Motor neuron (in vitro differentiated cells): ENCODE measurements at regions not wholly inside any gene's neighbourhood (a gene's known extent, or its start where the extent isn't known, plus 50 kb on each side); places are given as distances from the start of the nearest gene placed in this dataset.
A peak's percentile ranks its signal among the peaks of the same experiment; 100 is the strongest.

ENCODE experiments used
- ATAC-seq, 8 experiments: fragments of 200-7000 bp; cut with Tn5 transposase; replicated peaks in 6 of 8; 2 replicates each; pipeline ENCODE4 v1.8.0; 2021; ENCODE audit warnings: mild to moderate bottlenecking in 8 of 8, moderate library complexity in 8 of 8
- H3K27ac ChIP-seq, 2 donors: fragments of 250-450 bp; sonication (Bioruptor Pico); 2 replicates each; pipeline ENCODE4 v1.9.0; 2021; ENCODE audit warnings: antibody characterized with exemption in 2 of 2, mild to moderate bottlenecking in 2 of 2, moderate library complexity in 1 of 2
- H3K4me1 ChIP-seq, 2 donors: fragments of 250-450 bp; sonication (Bioruptor Pico); replicated peaks in 1 of 2; 2 replicates each; pipeline ENCODE4 v1.6.1; 2021; ENCODE audit warnings: antibody characterized with exemption in 2 of 2, mild to moderate bottlenecking in 2 of 2, moderate library complexity in 1 of 2
- H3K4me3 ChIP-seq, 5 donors: fragments of 250-450 bp; sonication (Bioruptor Pico); 2 replicates each; pipeline ENCODE4 v1.9.0; 2021; ENCODE audit warnings: antibody characterized with exemption in 5 of 5, mild to moderate bottlenecking in 5 of 5, moderate library complexity in 4 of 5
- WGBS, 10 experiments: fragments of 450-650 bp; shearing (Covaris generic); methylation state at CpG; one replicate each; pipeline ENCODE4 v1.0.0; 2022; 5-methylcytosine and 5-hydroxymethylcytosine counted together
- in situ Hi-C, 9 experiments: fragments of 400-800 bp; cut with MboI; loops; one replicate each; pipeline ENCODE4 v1.15.0; 2021; ENCODE audit warnings: low sequenced_read_pairs in 9 of 9, low pct_unique_long_range_greater_than_20kb in 2 of 9; ENCODE audit not compliant: unreplicated experiment in 9 of 9

DNA sequence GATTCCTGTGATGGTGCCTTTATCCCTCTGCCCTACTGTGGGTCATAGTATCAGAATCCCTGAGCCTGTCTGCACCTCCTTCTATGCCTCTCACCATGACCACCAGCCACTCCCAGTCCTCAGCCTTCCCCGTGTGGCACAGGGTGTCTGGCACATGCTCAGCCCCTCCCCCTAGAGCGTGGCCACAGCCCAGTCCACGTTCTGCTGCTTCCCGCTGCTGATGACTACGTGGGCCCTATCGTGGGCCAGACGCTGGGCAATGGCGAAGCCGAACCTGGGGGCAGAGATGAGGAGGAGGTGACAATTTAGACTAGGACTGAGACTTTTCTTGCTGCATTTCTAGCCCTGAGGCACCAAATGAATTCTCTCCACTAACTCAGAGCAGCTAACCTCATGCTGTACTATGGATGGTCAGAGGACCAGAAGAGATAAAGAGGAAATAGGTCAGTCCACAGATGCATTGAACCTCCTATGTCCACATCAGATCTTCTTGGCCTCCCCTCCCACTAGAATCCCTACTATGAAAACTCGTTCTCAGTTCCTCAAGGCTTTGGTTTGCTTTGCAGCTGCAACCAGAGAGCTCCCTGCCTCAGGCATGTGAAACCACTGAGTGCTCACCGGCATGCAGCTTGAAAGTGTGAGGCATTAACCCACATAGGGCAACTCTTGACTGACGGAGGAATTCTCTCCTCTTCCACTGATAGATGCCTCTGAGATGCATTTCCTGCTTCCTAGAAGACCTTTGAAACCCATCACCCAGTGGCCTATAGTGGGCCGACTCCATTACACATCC is 126.3 kb upstream of the DHRS4 start:
- 57 to 84% (median 80%) methylated on average over 1 to 13 of the region's 13 CpGs; no CpG with 5 or more reads in 2 of the 10 experiments for WGBS, 10 experiments
- no peak for ATAC-seq
- in situ Hi-C loops, result no loop called here
- Histone ChIP-seq H3K4me1 (no peaks in the 10 kb centered on the region), H3K27ac (no peak overlapping the region), H3K4me3 (no peak overlapping the region)

- in situ Hi-C loops, result no loop called here
- H3K4me1 ChIP-seq, result no peaks in the 10 kb centered on the region
- 53 to 100% (median 82%) methylated on average over 1 to 4 of the region's 4 CpGs; no CpG with 5 or more reads in 1 of the 10 experiments for WGBS, 10 experiments
- H3K27ac ChIP-seq, result no peak overlapping the region
- peak in 1 of 8 experiments; percentile 12 for ATAC-seq
- no peak overlapping the region for H3K4me3 ChIP-seq
Measured at GRCh38 chr14:23828001-23828400, 125.6 kb upstream of the DHRS4 start.

- no peak for ATAC-seq
- WGBS, 10 experiments, result 50 to 100% (median 88%) methylated on average over 1 of the region's 1 CpG; no CpG with 5 or more reads in 5 of the 10 experiments
- in situ Hi-C loops, result no loop called here
- Histone ChIP-seq H3K4me3 (no peak overlapping the region), H3K4me1 (no peaks in the 10 kb centered on the region), H3K27ac (no peak overlapping the region)
Measured at GRCh38 chr14:23828616-23829015, 125.0 kb upstream of the DHRS4 start.

- in situ Hi-C loops, result no loop called here
- Histone ChIP-seq H3K27ac (no peak overlapping the region), H3K4me3 (no peak overlapping the region), H3K4me1 (no peaks in the 10 kb centered on the region)
- peak in 4 of 8 experiments; percentile 40 to 100 (median 96) for ATAC-seq
- WGBS, 10 experiments, result 0 to 80% (median 35%) methylated on average over 1 to 2 of the region's 2 CpGs; no CpG with 5 or more reads in 2 of the 10 experiments
Measured at GRCh38 chr14:23829736-23830471, 123.7 kb upstream of the DHRS4 start.

- H3K4me3 ChIP-seq, result no peak overlapping the region
- H3K4me1 ChIP-seq, result no peaks in the 10 kb centered on the region
- 20 to 100% (median 80%) methylated on average over 1 to 3 of the region's 3 CpGs; no CpG with 5 or more reads in 2 of the 10 experiments for WGBS, 10 experiments
- no peak for ATAC-seq
- in situ Hi-C loops, result no loop called here
- H3K27ac ChIP-seq, result no peak overlapping the region
Measured at GRCh38 chr14:23831596-23831995, 122.0 kb upstream of the DHRS4 start.

GRCh38 chr14:23861666-23862065 is 91.9 kb upstream of the DHRS4 start:
- in situ Hi-C loops, result no loop called here
- no peak overlapping the region for H3K4me3 ChIP-seq
- ATAC-seq, result peak in 3 of 8 experiments; percentile 37 to 50 (median 38)
- no peak overlapping the region for H3K27ac ChIP-seq
- no peaks in the 10 kb centered on the region for H3K4me1 ChIP-seq
- WGBS, 10 experiments, result 0 to 42% (median 27%) methylated on average over 1 to 2 of the region's 2 CpGs; no CpG with 5 or more reads in 5 of the 10 experiments

GRCh38 chr14:23862513-23862912 is 91.1 kb upstream of the DHRS4 start:
- H3K4me3 ChIP-seq, result no peak overlapping the region
- in situ Hi-C loops, result no loop called here
- ATAC-seq, result no peak
- H3K27ac ChIP-seq, result no peak overlapping the region
- WGBS, 10 experiments, result 67 to 100% (median 75%) methylated on average over 1 of the region's 2 CpGs; no CpG with 5 or more reads in 5 of the 10 experiments
- no peaks in the 10 kb centered on the region for H3K4me1 ChIP-seq

- in situ Hi-C loops, result no loop called here
- Histone ChIP-seq H3K4me3 (no peak overlapping the region), H3K27ac (no peak overlapping the region), H3K4me1 (no peaks in the 10 kb centered on the region)
- no peak for ATAC-seq
- 67 to 86% (median 80%) methylated on average over 1 of the region's 1 CpG; no CpG with 5 or more reads in 7 of the 10 experiments for WGBS, 10 experiments
Measured at GRCh38 chr14:23863836-23864235, 89.7 kb upstream of the DHRS4 start.

- Histone ChIP-seq H3K4me1 (no peaks in the 10 kb centered on the region), H3K4me3 (no peak overlapping the region), H3K27ac (no peak overlapping the region)
- in situ Hi-C loops, result no loop called here
- peak in 2 of 8 experiments; percentile 33 to 61 for ATAC-seq
- 60 to 75% methylated on average over 1 to 2 of the region's 2 CpGs; no CpG with 5 or more reads in 8 of the 10 experiments for WGBS, 10 experiments
Measured at GRCh38 chr14:23864259-23864658, 89.3 kb upstream of the DHRS4 start.

DNA sequence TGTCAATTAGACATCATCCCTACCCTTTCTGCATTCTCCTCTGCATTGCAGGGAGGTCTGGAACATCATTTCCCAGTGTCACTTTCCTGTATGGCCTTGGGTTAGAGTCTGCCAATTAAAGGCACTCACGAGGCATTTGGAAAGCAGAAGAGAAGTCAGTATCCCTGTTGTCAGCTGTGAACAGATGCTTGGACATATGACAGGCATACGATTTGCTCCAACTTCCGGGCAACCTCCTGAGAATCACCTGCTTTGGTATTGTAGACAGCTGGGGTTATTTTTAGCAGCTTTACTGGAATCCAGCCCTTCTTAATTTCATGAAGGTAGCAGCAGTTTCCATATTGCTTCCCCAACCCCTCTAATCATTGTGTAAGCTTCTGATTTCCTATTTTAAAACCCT is 88.7 kb upstream of the DHRS4 start:
- in situ Hi-C loops, result no loop called here
- Histone ChIP-seq H3K4me3 (no peak overlapping the region), H3K27ac (no peak overlapping the region), H3K4me1 (no peaks in the 10 kb centered on the region)
- peak in 1 of 8 experiments; percentile 9 for ATAC-seq
- 20 to 92% (median 70%) methylated on average over 1 to 3 of the region's 3 CpGs; no CpG with 5 or more reads in 4 of the 10 experiments for WGBS, 10 experiments

DNA sequence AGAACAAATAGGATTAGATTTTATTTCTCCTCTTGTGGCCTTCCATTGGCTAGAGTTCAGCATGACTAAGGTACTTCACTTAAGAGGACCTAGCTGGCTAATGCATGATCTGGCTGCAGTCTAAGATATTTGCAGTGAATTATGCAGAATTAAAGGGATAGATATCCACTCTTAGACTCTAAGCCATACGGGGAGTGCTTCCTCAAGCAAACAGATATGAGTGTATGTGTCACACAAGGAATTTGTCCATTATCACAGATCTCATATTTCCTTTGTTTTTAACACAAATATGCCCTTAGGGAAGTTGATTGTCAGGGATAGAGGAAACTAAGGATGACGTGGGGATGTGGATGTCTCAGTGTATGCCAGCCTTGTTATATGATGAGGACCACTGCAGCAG is 88.1 kb upstream of the DHRS4 start:
- peak in 3 of 8 experiments; percentile 35 to 64 (median 51) for ATAC-seq
- Histone ChIP-seq H3K4me3 (no peak overlapping the region), H3K4me1 (no peaks in the 10 kb centered on the region), H3K27ac (no peak overlapping the region)
- in situ Hi-C loops, result no loop called here
- WGBS, 10 experiments, result 0 to 71% (median 34%) methylated on average over 1 to 2 of the region's 2 CpGs; no CpG with 5 or more reads in 6 of the 10 experiments

GRCh38 chr14:23866269-23866668 is 87.3 kb upstream of the DHRS4 start:
- ATAC-seq, result no peak
- no peaks in the 10 kb centered on the region for H3K4me1 ChIP-seq
- 18 to 100% (median 58%) methylated on average over 1 to 6 of the region's 6 CpGs; no CpG with 5 or more reads in 1 of the 10 experiments for WGBS, 10 experiments
- in situ Hi-C loops, result no loop called here
- no peak overlapping the region for H3K4me3 ChIP-seq
- H3K27ac ChIP-seq, result no peak overlapping the region

- no peak overlapping the region for H3K27ac ChIP-seq
- ATAC-seq, result no peak
- no peaks in the 10 kb centered on the region for H3K4me1 ChIP-seq
- H3K4me3 ChIP-seq, result no peak overlapping the region
- in situ Hi-C loops, result no loop called here
- WGBS, 10 experiments, result 0 to 100% (median 89%) methylated on average over 1 to 2 of the region's 2 CpGs; no CpG with 5 or more reads in 1 of the 10 experiments
Measured at GRCh38 chr14:23869078-23869719, 84.4 kb upstream of the DHRS4 start.
